K562 (cell line): ENCODE measurements at regions not wholly inside any gene's neighbourhood (a gene's known extent, or its start where the extent isn't known, plus 50 kb on each side); places are given as distances from the start of the nearest gene placed in this dataset.
"Not testable (repeated sequence)": the region's sequence is repeated elsewhere in the genome, so short reads cannot be mapped to it uniquely, and the experiment has no call there.

Experiments used
- ATAC-seq: fragments of 200-7000 bp; cut with Tn5 transposase; 3 replicates; pipeline ENCODE4 v1.9.1; 2020; ENCODE audit warnings: moderate library complexity
- BruUV-seq: library from RNA; stranded (reverse); fragments of 400-500 nt; replicated peaks from 2 replicates; lab custom pipeline; 2021; lab: Mats Ljungman, UMichigan
- CTCF ChIA-PET: fragments of 300-600 bp; formaldehyde crosslinking; extraction: SDS; loops from one replicate; lab custom pipeline; 2021; ENCODE audit warnings: low intra/inter-chr PET ratio; lab: Yijun Ruan, JAX
- POLR2A ChIA-PET: fragments of 300-600, 350-650 bp; sonication (Branson Sonifier 250); formaldehyde crosslinking; extraction: SDS; loops from one replicate; lab custom pipeline; 2021; ENCODE audit warnings: antibody characterized with exemption, inconsistent platforms; lab: Yijun Ruan, JAX
- DNase-seq, 4 experiments: peaks; one replicate each; pipeline versions ENCODE4 v3.0.0 to v3.0.0-alpha.2; 2011 to 2018; ENCODE audit warnings: low spot score in 3 of 4, mixed read lengths in 3 of 4; ENCODE audit errors: extremely low read depth in 1 of 4
- FAIRE-seq: peaks from 2 replicates; lab custom pipeline; 2011; peaks lifted over from hg19 to GRCh38; lab: Jason Lieb, UNC
- H2AFZ ChIP-seq: 2 replicates; pipeline ENCODE4 v1.6.0; 2011; ENCODE audit warnings: low read depth, low read length, control low read depth, inconsistent platforms
- H3K27ac ChIP-seq: fragments of 200-600 bp; 3 replicates; pipeline ENCODE4 v1.8.0; 2011; ENCODE audit warnings: low read depth, mild to moderate bottlenecking, control low read depth, inconsistent platforms, low read length, moderate library complexity, mixed read lengths; ENCODE audit errors: extremely low read depth
- H3K27me3 ChIP-seq, 2 experiments: fragments of 300-600 bp in 1 of 2; 2 replicates in 1 of 2; 3 replicates in 1 of 2; pipeline versions ENCODE4 v1.6.0 to v1.8.0; 2011; ENCODE audit warnings: inconsistent platforms in 2 of 2, low read length in 2 of 2, mild to moderate bottlenecking in 1 of 2, mixed read lengths in 1 of 2, moderate library complexity in 1 of 2; ENCODE audit not compliant: control insufficient read depth in 2 of 2, insufficient read depth in 2 of 2
- H3K36me3 ChIP-seq: fragments of 300-600 bp; 3 replicates; pipeline ENCODE4 v1.8.0; 2011; ENCODE audit warnings: mild to moderate bottlenecking, low read length, inconsistent platforms; ENCODE audit not compliant: control insufficient read depth, insufficient read depth
- H3K4me1 ChIP-seq, 2 experiments: fragments of 200-600 bp in 1 of 2; replicated peaks in 1 of 2; 2 replicates in 1 of 2; 3 replicates in 1 of 2; pipeline versions ENCODE4 v1.5.1 to v1.8.0; 2011; ENCODE audit warnings: inconsistent platforms in 2 of 2, low read length in 2 of 2, mild to moderate bottlenecking in 1 of 2, mixed read lengths in 1 of 2, moderate library complexity in 1 of 2; ENCODE audit not compliant: control insufficient read depth in 2 of 2, insufficient read depth in 2 of 2
- H3K4me2 ChIP-seq: 2 replicates; pipeline ENCODE4 v1.6.1; 2011; ENCODE audit warnings: low read length, control low read depth, inconsistent platforms, mixed read lengths; ENCODE audit not compliant: insufficient read depth
- H3K4me3 ChIP-seq: fragments of 200-600 bp; sonication (generic), shearing (Covaris generic); 2 replicates; pipeline ENCODE4 v1.5.1; 2016; ENCODE audit warnings: control low read depth, inconsistent platforms
- H3K79me2 ChIP-seq: fragments of 200-600 bp; 3 replicates; pipeline ENCODE4 v1.8.0; 2011; ENCODE audit warnings: low read length, inconsistent platforms; ENCODE audit not compliant: control insufficient read depth, insufficient read depth
- H3K9ac ChIP-seq, 2 experiments: 2 replicates each; pipeline versions ENCODE4 v1.6.0 to v1.6.1; 2011; ENCODE audit warnings: low read depth in 2 of 2, low read length in 2 of 2, control low read depth in 1 of 2, inconsistent platforms in 1 of 2, mild to moderate bottlenecking in 1 of 2, mixed read lengths in 1 of 2; ENCODE audit not compliant: insufficient read depth in 1 of 2
- H3K9me1 ChIP-seq: one replicate; pipeline ENCODE4 v1.6.0; 2011; ENCODE audit warnings: inconsistent platforms, mild to moderate bottlenecking, low read length, moderate library complexity; ENCODE audit not compliant: control insufficient read depth, insufficient read depth
- H3K9me3 ChIP-seq: replicated peaks from 2 replicates; pipeline ENCODE4 v1.5.1; 2011; ENCODE audit warnings: low read depth, low read length, inconsistent platforms; ENCODE audit not compliant: control insufficient read depth, insufficient read depth
- H4K20me1 ChIP-seq: replicated peaks from 2 replicates; pipeline ENCODE4 v1.6.1; 2011; ENCODE audit warnings: low read length, inconsistent platforms, mixed read lengths; ENCODE audit not compliant: control insufficient read depth, insufficient read depth
- KLF6 ChIP-seq: fragments of 250-450 bp; sonication (Bioruptor Pico); IDR thresholded peaks from 2 replicates; pipeline ENCODE4 v1.4.0; 2020; ENCODE audit warnings: mild to moderate bottlenecking, moderate library complexity, borderline replicate concordance
- WGBS: fragments of 100-300 bp; shearing (Covaris generic); methylation state at CpG from one replicate; pipeline ENCODE4 v1.1.6; 2016; ENCODE audit warnings: low coverage, mixed read lengths; ENCODE audit not compliant: insufficient coverage; ENCODE audit errors: missing lambda C conversion rate; 5-methylcytosine and 5-hydroxymethylcytosine counted together
- in situ Hi-C: fragments of 300-500 bp; cut with MboI; formaldehyde crosslinking; loops from 4 replicates; pipeline ENCODE4 v1.15.0; 2018; ENCODE audit warnings: inconsistent platforms, mixed read lengths
- intact Hi-C: fragments of 100-400 bp; cut with micrococcal nuclease; formaldehyde crosslinking; loops from 2 replicates; pipeline ENCODE4 v1.14.2; 2022
- TF ChIP-seq, protein P1 (sequence below), 3 experiments: fragments of 200-800 bp in 1 of 3; fragments of 250-450 bp in 1 of 3; fragments of 450-650 bp in 1 of 3; sonication (Bioruptor Pico) in 1 of 3; sonication (Bioruptor generic) in 1 of 3; formaldehyde crosslinking in 1 of 3; IDR thresholded peaks; 2 replicates each; pipeline versions ENCODE4 v1.6.1 to v1.8.0; 2016 to 2022; ENCODE audit warnings: mild to moderate bottlenecking in 2 of 3, missing genetic modification characterization in 2 of 3, missing compliant biosample characterization in 1 of 3, moderate library complexity in 1 of 3

DNA sequence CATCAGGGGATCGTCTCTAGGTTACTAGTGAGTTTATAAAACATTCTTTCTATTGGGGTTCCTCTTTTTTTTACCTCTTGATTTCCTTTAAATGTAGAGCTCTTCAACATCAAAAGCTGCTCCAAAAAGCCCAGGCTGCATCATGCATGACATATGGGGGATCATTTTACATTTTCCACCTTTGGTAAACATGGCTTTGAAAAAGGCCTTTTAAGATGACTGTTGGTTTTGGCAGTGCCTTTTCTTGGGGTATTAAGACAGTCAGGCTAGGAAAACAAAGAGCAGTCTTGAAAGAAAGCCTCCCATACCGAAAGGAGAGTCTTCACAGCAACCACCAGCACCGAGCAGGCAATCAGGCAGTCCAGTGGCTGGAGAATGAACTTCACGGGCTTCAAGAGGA lies 73.2 kb downstream of the NPEPL1 start:
- no TSS peak for BruUV-seq
- H3K36me3 ChIP-seq = no peaks in the 10 kb centered on the region
- no peak for ATAC-seq
- no peak overlapping the region for H2AFZ ChIP-seq
- H3K9me1 ChIP-seq = no peaks in the 10 kb centered on the region
- intact Hi-C loops = no loop called here
- H3K79me2 ChIP-seq = no peaks in the 10 kb centered on the region
- no peak for DNase-seq
- in situ Hi-C loops = no loop called here
- H3K4me1 ChIP-seq = no peaks in the 10 kb centered on the region
- ChIA-PET POLR2A (no interaction called here), CTCF (no interaction called here)
- no peak for FAIRE-seq
- TF ChIP-seq, protein P1, sequence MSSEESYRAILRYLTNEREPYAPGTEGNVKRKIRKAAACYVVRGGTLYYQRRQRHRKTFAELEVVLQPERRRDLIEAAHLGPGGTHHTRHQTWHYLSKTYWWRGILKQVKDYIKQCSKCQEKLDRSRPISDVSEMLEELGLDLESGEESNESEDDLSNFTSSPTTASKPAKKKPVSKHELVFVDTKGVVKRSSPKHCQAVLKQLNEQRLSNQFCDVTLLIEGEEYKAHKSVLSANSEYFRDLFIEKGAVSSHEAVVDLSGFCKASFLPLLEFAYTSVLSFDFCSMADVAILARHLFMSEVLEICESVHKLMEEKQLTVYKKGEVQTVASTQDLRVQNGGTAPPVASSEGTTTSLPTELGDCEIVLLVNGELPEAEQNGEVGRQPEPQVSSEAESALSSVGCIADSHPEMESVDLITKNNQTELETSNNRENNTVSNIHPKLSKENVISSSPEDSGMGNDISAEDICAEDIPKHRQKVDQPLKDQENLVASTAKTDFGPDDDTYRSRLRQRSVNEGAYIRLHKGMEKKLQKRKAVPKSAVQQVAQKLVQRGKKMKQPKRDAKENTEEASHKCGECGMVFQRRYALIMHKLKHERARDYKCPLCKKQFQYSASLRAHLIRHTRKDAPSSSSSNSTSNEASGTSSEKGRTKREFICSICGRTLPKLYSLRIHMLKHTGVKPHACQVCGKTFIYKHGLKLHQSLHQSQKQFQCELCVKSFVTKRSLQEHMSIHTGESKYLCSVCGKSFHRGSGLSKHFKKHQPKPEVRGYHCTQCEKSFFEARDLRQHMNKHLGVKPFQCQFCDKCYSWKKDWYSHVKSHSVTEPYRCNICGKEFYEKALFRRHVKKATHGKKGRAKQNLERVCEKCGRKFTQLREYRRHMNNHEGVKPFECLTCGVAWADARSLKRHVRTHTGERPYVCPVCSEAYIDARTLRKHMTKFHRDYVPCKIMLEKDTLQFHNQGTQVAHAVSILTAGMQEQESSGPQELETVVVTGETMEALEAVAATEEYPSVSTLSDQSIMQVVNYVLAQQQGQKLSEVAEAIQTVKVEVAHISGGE (CRISPR knock-in tag; IDR thresholded peaks at IDR 0.05) = 0 out of 6 replicates have a peak, but pooled peaks of 1 of the 3 experiments have one; percentile 21
- TF ChIP-seq KLF6 (CRISPR knock-in tag) = no peak
- no peak overlapping the region for H3K27ac ChIP-seq
- no peaks in the 10 kb centered on the region for H4K20me1 ChIP-seq
- H3K4me2 ChIP-seq = no peak overlapping the region
- no peak overlapping the region for H3K9ac ChIP-seq
- H3K4me3 ChIP-seq = no peak overlapping the region
- peaks cover 26 to 44% of the 10 kb centered on the region in 2 experiments for H3K27me3 ChIP-seq
- H3K9me3 ChIP-seq = no peaks in the 10 kb centered on the region
- WGBS = 0% methylated on average over 4 of the region's 4 CpGs

DNA sequence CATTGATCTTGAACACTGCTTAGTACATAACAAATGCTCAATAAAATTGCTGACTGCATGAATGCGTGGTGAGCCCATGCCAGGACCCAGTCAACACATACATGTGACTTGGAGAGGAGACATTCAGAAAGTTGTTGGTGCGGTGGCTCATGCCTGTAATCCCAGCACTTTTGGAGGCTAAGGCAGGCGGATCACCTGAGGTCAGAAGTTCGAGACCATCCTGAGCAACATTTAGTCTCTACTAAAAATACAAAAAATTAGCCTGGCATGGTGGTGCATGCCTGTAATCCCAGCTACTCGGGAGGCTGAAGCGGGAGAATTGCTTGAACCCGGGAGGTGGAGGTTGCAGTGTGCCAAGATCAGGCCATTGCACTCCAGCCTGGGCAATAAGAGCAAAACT lies 75.2 kb downstream of the NPEPL1 start:
- POLR2A ChIA-PET = not testable (repeated sequence)

More for the DNA sequence above, 75.2 kb downstream of the NPEPL1 start:
- H3K4me3 ChIP-seq, FAIRE-seq, H3K36me3 ChIP-seq, H3K27ac ChIP-seq, H2AFZ ChIP-seq, H3K79me2 ChIP-seq, H3K9me3 ChIP-seq, H3K9me1 ChIP-seq, H3K4me1 ChIP-seq, H4K20me1 ChIP-seq, BruUV-seq, in situ Hi-C loops, H3K4me2 ChIP-seq, DNase-seq, H3K9ac ChIP-seq, intact Hi-C loops, ATAC-seq: not testable (repeated sequence)
- H3K27me3 ChIP-seq = peaks cover 24 to 47% of the 10 kb centered on the region in 2 experiments
- CTCF ChIA-PET = interaction anchor here (0.7 kb wide), 1 partner anchor 810 kb away, joined by 6 read pairs; no protein-coding TSS in a partner anchor
- 0% methylated on average over 4 of the region's 7 CpGs for WGBS
